ENCODE measurements at regions not wholly inside any gene's neighbourhood (a gene's known extent, or its start where the extent isn't known, plus 50 kb on each side); places are given as distances from the start of the nearest gene placed in this dataset.

DNA sequence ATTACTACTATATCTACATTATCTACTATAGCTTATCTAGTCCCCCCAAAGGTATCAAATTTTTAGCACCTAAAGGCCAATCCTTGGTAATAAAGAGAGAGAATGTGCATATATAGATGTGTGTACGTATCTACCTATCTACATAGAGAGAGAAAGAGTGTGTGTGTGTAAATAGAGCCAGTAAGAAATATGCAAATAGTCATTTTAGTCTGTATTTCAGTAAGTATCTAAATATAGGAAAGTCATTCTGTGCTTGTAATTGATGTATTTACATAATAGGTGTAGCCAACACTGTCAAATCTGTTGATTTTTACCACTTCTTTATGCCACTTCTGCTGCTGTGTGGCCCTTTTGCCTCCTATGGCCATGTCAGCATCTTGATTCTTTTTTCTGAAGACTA, 284.5 kb upstream of the TFPI start:
- no peak for DNase-seq (ENCODE audit: low read depth)
- H3K4me3 ChIP-seq (ENCODE audit: low read depth, low read length) = no peak overlapping the region
- TF ChIP-seq, protein P1, sequence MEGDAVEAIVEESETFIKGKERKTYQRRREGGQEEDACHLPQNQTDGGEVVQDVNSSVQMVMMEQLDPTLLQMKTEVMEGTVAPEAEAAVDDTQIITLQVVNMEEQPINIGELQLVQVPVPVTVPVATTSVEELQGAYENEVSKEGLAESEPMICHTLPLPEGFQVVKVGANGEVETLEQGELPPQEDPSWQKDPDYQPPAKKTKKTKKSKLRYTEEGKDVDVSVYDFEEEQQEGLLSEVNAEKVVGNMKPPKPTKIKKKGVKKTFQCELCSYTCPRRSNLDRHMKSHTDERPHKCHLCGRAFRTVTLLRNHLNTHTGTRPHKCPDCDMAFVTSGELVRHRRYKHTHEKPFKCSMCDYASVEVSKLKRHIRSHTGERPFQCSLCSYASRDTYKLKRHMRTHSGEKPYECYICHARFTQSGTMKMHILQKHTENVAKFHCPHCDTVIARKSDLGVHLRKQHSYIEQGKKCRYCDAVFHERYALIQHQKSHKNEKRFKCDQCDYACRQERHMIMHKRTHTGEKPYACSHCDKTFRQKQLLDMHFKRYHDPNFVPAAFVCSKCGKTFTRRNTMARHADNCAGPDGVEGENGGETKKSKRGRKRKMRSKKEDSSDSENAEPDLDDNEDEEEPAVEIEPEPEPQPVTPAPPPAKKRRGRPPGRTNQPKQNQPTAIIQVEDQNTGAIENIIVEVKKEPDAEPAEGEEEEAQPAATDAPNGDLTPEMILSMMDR (IDR thresholded peaks at IDR 0.05; ENCODE audit: low read depth, low read length) = no peak
- TF ChIP-seq MYC (IDR thresholded peaks at IDR 0.05; ENCODE audit: low read depth, low read length) (no peak), POLR2A (IDR thresholded peaks at IDR 0.05; ENCODE audit: extremely low read depth, insufficient read length) (no peak)
- TF ChIP-seq, protein P2, sequence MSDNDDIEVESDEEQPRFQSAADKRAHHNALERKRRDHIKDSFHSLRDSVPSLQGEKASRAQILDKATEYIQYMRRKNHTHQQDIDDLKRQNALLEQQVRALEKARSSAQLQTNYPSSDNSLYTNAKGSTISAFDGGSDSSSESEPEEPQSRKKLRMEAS (IDR thresholded peaks at IDR 0.05; ENCODE audit: low read depth, low read length) = no peak

DNA sequence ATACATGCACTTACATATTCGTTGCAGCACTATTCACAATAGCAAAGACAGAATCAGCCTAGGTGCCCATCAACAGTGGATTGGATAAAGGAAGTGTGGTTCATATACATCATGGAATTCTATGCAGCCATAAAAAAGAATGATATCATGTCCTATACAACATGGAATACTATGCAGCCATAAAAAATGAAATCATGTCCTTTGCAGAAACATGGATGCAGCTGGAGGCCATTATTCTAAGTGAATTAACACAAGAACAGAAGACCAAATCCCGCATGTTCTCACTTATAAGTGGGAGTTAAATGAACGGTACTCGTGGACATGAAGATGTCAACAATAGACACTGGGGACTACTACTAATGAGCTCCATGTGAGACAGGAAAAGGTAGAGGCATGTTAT, 288.1 kb upstream of the TFPI start:
- TF ChIP-seq, protein P2 (IDR thresholded peaks at IDR 0.05; ENCODE audit: low read depth, low read length) = no peak
- TF ChIP-seq, protein P1 (IDR thresholded peaks at IDR 0.05; ENCODE audit: low read depth, low read length) = no peak
- TF ChIP-seq MYC (IDR thresholded peaks at IDR 0.05; ENCODE audit: low read depth, low read length) (no peak), POLR2A (IDR thresholded peaks at IDR 0.05; ENCODE audit: extremely low read depth, insufficient read length) (no peak)
- H3K4me3 ChIP-seq (ENCODE audit: low read depth, low read length) = no peak overlapping the region
- DNase-seq (ENCODE audit: low read depth) = no peak

DNA sequence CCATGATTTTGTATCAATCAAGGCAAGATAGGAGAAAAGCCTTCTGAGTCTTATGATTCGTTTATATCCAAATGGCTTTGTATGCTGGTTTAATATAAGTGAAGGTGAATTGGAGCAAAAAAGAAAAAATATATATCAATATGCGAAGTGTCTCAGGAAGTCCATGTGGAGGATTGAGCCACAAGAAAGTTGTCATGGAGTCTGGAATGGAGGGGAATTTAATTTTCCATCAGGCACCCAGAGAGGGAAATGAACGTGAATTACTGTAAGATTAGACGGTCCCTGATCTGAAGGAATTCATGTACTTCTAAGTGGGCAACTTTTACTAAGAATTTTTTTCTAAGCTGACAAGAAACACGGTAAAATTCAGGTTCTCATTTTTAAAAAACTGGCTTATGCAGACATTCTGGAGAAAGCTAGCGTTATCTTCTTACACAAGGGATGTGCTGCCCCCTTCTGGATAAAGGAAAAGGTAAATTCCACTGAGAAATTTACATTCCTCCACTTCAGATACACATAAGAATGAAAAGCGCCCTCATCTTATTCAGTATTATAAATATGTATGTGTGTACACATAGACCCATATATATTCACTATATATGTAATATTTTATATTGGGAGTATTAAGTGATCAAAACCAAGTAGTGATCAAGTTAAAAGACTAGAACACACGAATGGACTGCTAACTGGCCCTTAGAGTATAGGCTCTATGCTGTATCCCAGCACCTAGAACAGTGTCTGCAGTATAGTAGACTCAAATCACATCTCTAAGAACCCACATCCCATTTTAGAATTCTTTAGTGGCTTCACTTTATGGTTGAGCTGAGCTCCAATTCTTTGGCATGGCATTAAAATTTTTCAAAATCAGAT, 289.0 kb upstream of the TFPI start:
- TF ChIP-seq, protein P1 (IDR thresholded peaks at IDR 0.05; ENCODE audit: low read depth, low read length) = peak; percentile 48
- TF ChIP-seq MYC (IDR thresholded peaks at IDR 0.05; ENCODE audit: low read depth, low read length) (no peak), POLR2A (IDR thresholded peaks at IDR 0.05; ENCODE audit: extremely low read depth, insufficient read length) (no peak)
- TF ChIP-seq, protein P2 (IDR thresholded peaks at IDR 0.05; ENCODE audit: low read depth, low read length) = no peak
- H3K4me3 ChIP-seq (ENCODE audit: low read depth, low read length) = no peak overlapping the region
- peak; percentile 69 for DNase-seq (ENCODE audit: low read depth)

DNA sequence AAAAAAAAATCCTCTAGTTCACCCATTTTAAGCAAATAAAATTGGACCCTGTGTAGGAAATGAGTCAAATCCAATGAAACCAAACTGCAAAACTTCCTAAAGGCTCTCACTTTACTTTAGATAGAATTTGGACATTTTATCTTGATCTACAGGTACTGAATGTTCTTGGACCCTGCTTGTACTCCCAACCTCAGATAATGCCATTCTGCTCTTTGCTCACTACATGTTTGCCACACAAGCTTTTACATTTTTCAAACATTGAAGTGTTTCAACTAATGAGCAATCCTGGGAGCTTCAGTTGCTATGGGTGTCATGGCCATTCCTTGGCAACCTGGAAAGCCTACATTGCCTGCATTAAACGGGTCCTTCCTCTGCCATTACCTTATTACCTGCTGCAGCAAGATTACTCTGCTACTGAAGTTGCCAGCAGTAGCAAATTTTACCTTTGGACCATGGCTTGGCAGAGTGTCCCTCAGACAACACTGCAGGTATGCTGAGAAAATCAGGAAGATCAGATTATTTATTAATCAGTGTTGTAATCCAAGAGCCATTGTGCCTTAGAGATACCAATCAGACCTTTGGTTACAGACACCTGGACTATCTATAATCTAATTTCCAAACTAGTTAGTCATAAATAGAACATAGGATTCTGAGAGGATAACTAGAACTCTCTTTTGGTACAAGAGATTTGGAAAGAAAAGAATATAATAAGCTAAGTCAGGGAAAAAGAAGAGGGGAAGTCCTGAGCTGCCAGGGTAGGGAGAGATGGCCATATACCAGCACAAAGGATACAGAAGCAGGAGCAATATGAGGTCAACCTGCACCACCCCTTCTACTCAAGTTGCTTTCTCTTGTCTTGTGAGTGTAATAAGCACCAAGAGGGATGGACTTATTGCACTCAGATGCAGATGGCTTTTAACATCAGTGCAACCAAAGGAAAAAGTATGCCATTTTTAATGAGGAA, 293.3 kb upstream of the TFPI start:
- TF ChIP-seq POLR2A (IDR thresholded peaks at IDR 0.05; ENCODE audit: extremely low read depth, insufficient read length) (no peak), MYC (IDR thresholded peaks at IDR 0.05; ENCODE audit: low read depth, low read length) (no peak)
- TF ChIP-seq, protein P2 (IDR thresholded peaks at IDR 0.05; ENCODE audit: low read depth, low read length) = no peak
- TF ChIP-seq, protein P1 (IDR thresholded peaks at IDR 0.05; ENCODE audit: low read depth, low read length) = no peak
- DNase-seq (ENCODE audit: low read depth) = no peak
- no peak overlapping the region for H3K4me3 ChIP-seq (ENCODE audit: low read depth, low read length)

DNA sequence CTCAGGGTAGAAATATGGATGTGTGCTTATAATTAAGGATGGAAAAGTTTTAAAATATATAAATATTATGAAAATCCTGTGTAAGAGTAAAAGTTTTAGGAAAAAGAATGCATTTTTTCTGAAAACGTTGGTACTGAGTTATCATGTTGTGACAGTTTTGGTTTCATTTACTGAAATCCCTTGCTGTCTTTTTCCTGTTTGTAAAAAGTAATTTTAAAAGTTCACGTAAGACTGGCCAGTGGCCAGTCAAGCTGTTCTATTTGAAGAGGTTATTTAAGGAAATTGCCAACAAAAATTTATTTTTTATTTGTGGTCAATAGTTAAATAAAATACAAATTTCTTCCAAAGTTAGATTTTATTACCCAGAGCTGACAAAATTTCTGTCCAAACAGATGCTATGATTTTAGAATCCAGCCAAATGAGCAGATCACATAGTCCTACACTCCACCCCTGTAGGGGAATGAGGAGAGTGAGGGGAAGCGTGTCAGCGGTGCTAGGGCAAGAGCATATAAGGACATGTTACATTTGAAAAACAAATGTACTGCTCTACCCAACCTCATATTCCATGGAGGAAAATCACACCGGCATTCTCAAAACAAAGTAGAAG, 297.8 kb upstream of the TFPI start:
- H3K4me3 ChIP-seq (ENCODE audit: low read depth, low read length) = no peak overlapping the region
- DNase-seq (ENCODE audit: low read depth) = no peak
- TF ChIP-seq MYC (IDR thresholded peaks at IDR 0.05; ENCODE audit: low read depth, low read length) = no peak
- TF ChIP-seq, protein P1 (IDR thresholded peaks at IDR 0.05; ENCODE audit: low read depth, low read length) = no peak
- TF ChIP-seq, protein P2 (IDR thresholded peaks at IDR 0.05; ENCODE audit: low read depth, low read length) = no peak
- no peak for TF ChIP-seq POLR2A (IDR thresholded peaks at IDR 0.05; ENCODE audit: extremely low read depth, insufficient read length)

Data from NB4 (cell line).